ENCODE measurements at regions not wholly inside any gene's neighbourhood (a gene's known extent, or its start where the extent isn't known, plus 50 kb on each side); places are given as distances from the start of the nearest gene placed in this dataset.

- no peak for TF ChIP-seq CTCF (IDR thresholded peaks at IDR 0.05; ENCODE audit: control extremely low read depth, extremely low read depth, low read depth, missing control alignments)
- ChIA-PET POLR2A (no interaction called here), CTCF (interaction anchor here (0.8 to 1.9 kb wide), 3 partner anchors 14 to 51 kb away, joined by 3 to 6 read pairs (median 3); no protein-coding TSS in a partner anchor)
- no peak for DNase-seq (ENCODE audit: extremely low spot score)
These were observed 350.8 kb upstream of the NFE2L3 start for GRCh38 chr7:25801214-25801613.

- DNase-seq (ENCODE audit: extremely low spot score) = no peak
- POLR2A ChIA-PET = no interaction called here
- CTCF ChIA-PET = interaction anchor here (1.8 to 1.9 kb wide), 2 partner anchors 15 to 16 kb away, joined by 6 to 7 read pairs; no protein-coding TSS in a partner anchor
- no peak for TF ChIP-seq CTCF (IDR thresholded peaks at IDR 0.05; ENCODE audit: control extremely low read depth, extremely low read depth, low read depth, missing control alignments)
These were observed 349.9 kb upstream of the NFE2L3 start for GRCh38 chr7:25802057-25802456.

- no peak for TF ChIP-seq CTCF (IDR thresholded peaks at IDR 0.05; ENCODE audit: control extremely low read depth, extremely low read depth, low read depth, missing control alignments)
- CTCF ChIA-PET = interaction anchor here (1.8 to 1.9 kb wide), 2 partner anchors 15 to 16 kb away, joined by 6 to 7 read pairs; no protein-coding TSS in a partner anchor
- POLR2A ChIA-PET = interaction anchor here (0.6 kb wide), 1 partner anchor 1532 kb away, joined by 3 read pairs; no protein-coding TSS in a partner anchor
- no peak for DNase-seq (ENCODE audit: extremely low spot score)
These were observed 349.5 kb upstream of the NFE2L3 start for GRCh38 chr7:25802473-25802872.

GRCh38 chr7:25803117-25803887 is 348.7 kb upstream of the NFE2L3 start:
- DNase-seq (ENCODE audit: extremely low spot score) = no peak
- POLR2A ChIA-PET = interaction anchor here (0.6 kb wide), 1 partner anchor 1533 kb away, joined by 3 read pairs; no protein-coding TSS in a partner anchor
- no peak for TF ChIP-seq CTCF (IDR thresholded peaks at IDR 0.05; ENCODE audit: control extremely low read depth, extremely low read depth, low read depth, missing control alignments)
- CTCF ChIA-PET = interaction anchor here (1.8 to 1.9 kb wide), 2 partner anchors 14 to 17 kb away, joined by 6 to 7 read pairs; no protein-coding TSS in a partner anchor

- DNase-seq (ENCODE audit: extremely low spot score) = no peak
- ChIA-PET POLR2A (no interaction called here), CTCF (no interaction called here)
- no peak for TF ChIP-seq CTCF (IDR thresholded peaks at IDR 0.05; ENCODE audit: control extremely low read depth, extremely low read depth, low read depth, missing control alignments)
These were observed 347.8 kb upstream of the NFE2L3 start for GRCh38 chr7:25804154-25804553.

GRCh38 chr7:25805027-25805687 is 346.8 kb upstream of the NFE2L3 start:
- ChIA-PET POLR2A (no interaction called here), CTCF (no interaction called here)
- no peak for DNase-seq (ENCODE audit: extremely low spot score)
- no peak for TF ChIP-seq CTCF (IDR thresholded peaks at IDR 0.05; ENCODE audit: control extremely low read depth, extremely low read depth, low read depth, missing control alignments)

All from GM10248 (cell line).